HCT116 (cell line): ENCODE measurements at regions not wholly inside any gene's neighbourhood (a gene's known extent, or its start where the extent isn't known, plus 50 kb on each side); places are given as distances from the start of the nearest gene placed in this dataset.

Experiments used
- CTCF ChIP-seq, 3 experiments: fragments of 200-600 bp in 1 of 3; sonication (generic) in 1 of 3; IDR thresholded peaks in 2 of 3; conservative IDR thresholded peaks in 1 of 3; 2 replicates each; pipeline ENCODE4 v1.5.1; 2012 to 2017; ENCODE audit warnings: low read depth in 2 of 3, low read length in 2 of 3, antibody characterized with exemption in 1 of 3, borderline replicate concordance in 1 of 3, control low read depth in 1 of 3, mild to moderate bottlenecking in 1 of 3, mixed read lengths in 1 of 3, mixed run types in 1 of 3, moderate library complexity in 1 of 3; ENCODE audit not compliant: insufficient read depth in 1 of 3
- EZH2 ChIP-seq: fragments of 200-600 bp; sonication (generic); IDR thresholded peaks from 2 replicates; pipeline ENCODE4 v1.6.1; 2017; ENCODE audit warnings: antibody characterized with exemption, mixed run types
- JUND ChIP-seq: IDR thresholded peaks from 2 replicates; pipeline ENCODE4 v1.6.1; 2012
- RAD21 ChIP-seq: IDR thresholded peaks from 2 replicates; pipeline ENCODE4 v1.6.1; 2012; ENCODE audit warnings: low read depth, mild to moderate bottlenecking
- REST ChIP-seq: IDR thresholded peaks from 2 replicates; pipeline ENCODE4 v1.6.1; 2012; ENCODE audit warnings: low read depth

GRCh38 chr6:44668391-44668930 is 281.0 kb downstream of the CDC5L start:
- no peak for TF ChIP-seq EZH2
- no peak for TF ChIP-seq JUND
- no peak for TF ChIP-seq RAD21
- no peak; a peak in 1 of 6 replicates for TF ChIP-seq CTCF (IDR thresholded peaks at IDR 0.05 in 2 of 3, conservative IDR thresholded peaks at IDR 0.05 in 1 of 3; ENCODE audit: borderline replicate concordance in 1 of 3, insufficient read depth in 1 of 3, low read depth in 2 of 3, low read length in 2 of 3)
- no peak for TF ChIP-seq REST
